ENCODE measurements at regions not wholly inside any gene's neighbourhood (a gene's known extent, or its start where the extent isn't known, plus 50 kb on each side); places are given as distances from the start of the nearest gene placed in this dataset.

- Histone ChIP-seq H3K4me1 (no peaks in the 10 kb centered on the region), H3K4me3 (no peak overlapping the region), H3K9me3 (no peaks in the 10 kb centered on the region), H3K36me3 (no peaks in the 10 kb centered on the region), H3K27me3 (no peaks in the 10 kb centered on the region), H3K27ac (no peak overlapping the region)
- TF ChIP-seq POLR2AphosphoS5 (IDR thresholded peaks at IDR 0.05) (peak in 1 of 4 donors; percentile 10), CTCF (IDR thresholded peaks at IDR 0.05) (no peak)
- 22 to 59% methylated on average over 1 of the region's 1 CpG for WGBS, 2 donors
- DNase-seq = no peak
- intact Hi-C loops (cut with DNase I) = no loop called here
Observed at GRCh38 chr17:68812876-68813584, 142.2 kb downstream of the ABCA8 start.

GRCh38 chr17:68809148-68809547 lies 146.0 kb downstream of the ABCA8 start:
- intact Hi-C loops (cut with DNase I) = no loop called here
- WGBS, 2 donors = 90 to 92% methylated on average over 2 of the region's 2 CpGs
- no peaks in the 10 kb centered on the region for H3K36me3 ChIP-seq
- no peak overlapping the region for H3K27ac ChIP-seq
- H3K4me3 ChIP-seq = no peak overlapping the region
- no peaks in the 10 kb centered on the region for H3K4me1 ChIP-seq
- no peaks in the 10 kb centered on the region for H3K9me3 ChIP-seq
- TF ChIP-seq POLR2AphosphoS5 (IDR thresholded peaks at IDR 0.05) (no peak), EP300 (IDR thresholded peaks at IDR 0.05) (no peak), POLR2A (IDR thresholded peaks at IDR 0.05) (no peak), CTCF (IDR thresholded peaks at IDR 0.05) (no peak)
- no peak for DNase-seq
- no peaks in the 10 kb centered on the region for H3K27me3 ChIP-seq

GRCh38 chr17:68807998-68808772 lies 147.0 kb downstream of the ABCA8 start:
- H3K9me3 ChIP-seq = no peaks in the 10 kb centered on the region
- intact Hi-C loops (cut with DNase I) = no loop called here
- no peak for DNase-seq
- H3K4me1 ChIP-seq = no peaks in the 10 kb centered on the region
- no peaks in the 10 kb centered on the region for H3K36me3 ChIP-seq
- no peak overlapping the region for H3K27ac ChIP-seq
- H3K4me3 ChIP-seq = no peak overlapping the region
- WGBS, 2 donors = 71 to 83% methylated on average over 2 of the region's 2 CpGs
- H3K27me3 ChIP-seq = no peaks in the 10 kb centered on the region
- TF ChIP-seq EP300 (IDR thresholded peaks at IDR 0.05) (no peak), POLR2AphosphoS5 (IDR thresholded peaks at IDR 0.05) (no peak), CTCF (IDR thresholded peaks at IDR 0.05) (no peak)

- no peak for TF ChIP-seq POLR2AphosphoS5 (IDR thresholded peaks at IDR 0.05)
- no peak for TF ChIP-seq POLR2A (IDR thresholded peaks at IDR 0.05)
- no peak for TF ChIP-seq CTCF (IDR thresholded peaks at IDR 0.05)
- TF ChIP-seq EP300 (IDR thresholded peaks at IDR 0.05) = no peak
- Histone ChIP-seq H3K9me3 (peaks cover 0 to 2% (median 0%) of the 10 kb centered on the region in 4 donors), H3K27me3 (no peaks in the 10 kb centered on the region), H3K4me1 (no peaks in the 10 kb centered on the region), H3K4me3 (no peak overlapping the region), H3K27ac (no peak overlapping the region), H3K36me3 (no peaks in the 10 kb centered on the region)
- WGBS, 2 donors = 95 to 97% methylated on average over 1 of the region's 1 CpG
- no peak for DNase-seq
- intact Hi-C loops (cut with DNase I) = no loop called here
Observed at GRCh38 chr17:68805609-68806008, 149.6 kb downstream of the ABCA8 start.

All from sigmoid colon (tissue), 6 donors.